ENCODE measurements at regions not wholly inside any gene's neighbourhood (a gene's known extent, or its start where the extent isn't known, plus 50 kb on each side); places are given as distances from the start of the nearest gene placed in this dataset.
A peak's percentile ranks its signal among the peaks of the same experiment; 100 is the strongest.

- TF ChIP-seq CREM (IDR thresholded peaks at IDR 0.05) (0 out of 2 replicates have a peak, but pooled peaks have one; percentile 33), CREM (CRISPR knock-in tag; IDR thresholded peaks at IDR 0.05) (no peak), ZMYM3 (CRISPR knock-in tag; IDR thresholded peaks at IDR 0.05) (0 out of 2 replicates have a peak, but pooled peaks have one; percentile 15), IRF2 (CRISPR knock-in tag; IDR thresholded peaks at IDR 0.05) (no peak), CEBPB (IDR thresholded peaks at IDR 0.05; ENCODE audit: borderline replicate concordance, low read depth, low read length) (no peak), ZNF350 (CRISPR knock-in tag; IDR thresholded peaks at IDR 0.05; ENCODE audit: borderline replicate concordance, low read depth) (no peak), TFAP4 (IDR thresholded peaks at IDR 0.05; ENCODE audit: borderline replicate concordance, low read depth) (peak; percentile 28; the same call in 1 of the 2 replicates), ZNF724P (CRISPR knock-in tag; IDR thresholded peaks at IDR 0.05; ENCODE audit: borderline replicate concordance) (no peak), TCF7 (IDR thresholded peaks at IDR 0.05; ENCODE audit: low read depth) (peak; percentile 31; the same call in 1 of the 2 replicates), HMG20A (CRISPR knock-in tag; IDR thresholded peaks at IDR 0.05; ENCODE audit: borderline replicate concordance) (0 out of 2 replicates have a peak, but pooled peaks have one; percentile 17), ZNF414 (CRISPR knock-in tag; IDR thresholded peaks at IDR 0.05) (0 out of 2 replicates have a peak, but pooled peaks have one; percentile 26), FOSL2 (CRISPR knock-in tag; IDR thresholded peaks at IDR 0.05) (peak; percentile 54), ZNF362 (CRISPR knock-in tag; IDR thresholded peaks at IDR 0.05; ENCODE audit: borderline replicate concordance) (peak; percentile 87), ISL2 (CRISPR knock-in tag; IDR thresholded peaks at IDR 0.05) (peak; percentile 63), YEATS4 (CRISPR knock-in tag; IDR thresholded peaks at IDR 0.05; ENCODE audit: borderline replicate concordance) (peak; percentile 24; the same call in 1 of the 2 replicates), RXRB (CRISPR knock-in tag; IDR thresholded peaks at IDR 0.05; ENCODE audit: borderline replicate concordance) (peak; percentile 50; the same call in 1 of the 2 replicates), SMAD9 (CRISPR knock-in tag; IDR thresholded peaks at IDR 0.05) (no peak), HDAC1 (CRISPR knock-in tag; IDR thresholded peaks at IDR 0.05) (no peak), SOX5 (CRISPR knock-in tag; IDR thresholded peaks at IDR 0.05; ENCODE audit: borderline replicate concordance) (peak; percentile 78; the same call in 1 of the 2 replicates), ZNF530 (CRISPR knock-in tag; IDR thresholded peaks at IDR 0.05; ENCODE audit: low read depth) (no peak), ISX (CRISPR knock-in tag; conservative IDR thresholded peaks at IDR 0.05) (no peak), LCORL (IDR thresholded peaks at IDR 0.05) (no peak), LCORL (CRISPR knock-in tag; IDR thresholded peaks at IDR 0.05) (peak; percentile 46; the same call in 1 of the 2 replicates), FOXP1 (IDR thresholded peaks at IDR 0.05) (no peak), FOXP1 (CRISPR knock-in tag; IDR thresholded peaks at IDR 0.05) (peak; percentile 94), ZBTB10 (CRISPR knock-in tag; IDR thresholded peaks at IDR 0.05; ENCODE audit: borderline replicate concordance) (peak; percentile 66; the same call in 1 of the 2 replicates), TRIM24 (CRISPR knock-in tag; IDR thresholded peaks at IDR 0.05) (no peak), EP300 (IDR thresholded peaks at IDR 0.05; ENCODE audit: low read depth in 2 of 2, low read length in 2 of 2) (peak in 1 of 2 experiments; percentile 70; a peak in 2 of 4 replicates), EP300 (CRISPR knock-in tag; IDR thresholded peaks at IDR 0.05; ENCODE audit: borderline replicate concordance) (no peak)
Observed at GRCh38 chr16:51237861-51238378, 86.8 kb upstream of the SALL1 start (continued).
